ENCODE measurements at regions not wholly inside any gene's neighbourhood (a gene's known extent, or its start where the extent isn't known, plus 50 kb on each side); places are given as distances from the start of the nearest gene placed in this dataset.

DNA sequence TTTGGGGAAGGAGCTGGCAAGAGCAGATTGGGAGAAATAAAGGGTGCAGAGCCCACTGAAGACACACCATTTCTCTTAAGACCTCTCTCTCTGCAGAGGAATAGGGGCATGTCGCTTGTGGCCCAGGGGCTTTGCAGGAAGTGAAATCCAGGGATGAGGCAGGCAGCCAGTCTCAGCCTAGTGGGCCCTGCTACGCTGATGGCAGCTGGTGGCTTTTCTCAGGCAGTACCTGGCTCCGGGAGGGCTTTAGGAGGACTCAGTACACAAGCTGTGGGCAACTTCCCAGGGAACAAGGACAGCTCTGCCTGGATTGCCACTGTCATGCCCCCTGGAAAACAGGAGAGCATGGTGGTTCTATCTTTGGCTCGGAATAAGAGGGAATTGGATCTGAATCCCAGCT, 76.2 kb upstream of the NEURL1B start:
- DNase-seq: no peak
- H3K4me3 ChIP-seq: no peak overlapping the region
- H3K9me3 ChIP-seq: no peaks in the 10 kb centered on the region
- H3K4me1 ChIP-seq: no peaks in the 10 kb centered on the region
- intact Hi-C loops (cut with DNase I; ENCODE audit: low total_unique reads): loop anchor here (10.0 kb wide), 1 partner anchor 70 kb away; no protein-coding TSS in a partner anchor
- H3K36me3 ChIP-seq: no peaks in the 10 kb centered on the region
- no peak overlapping the region for H3K27ac ChIP-seq
- TF ChIP-seq, protein P1, sequence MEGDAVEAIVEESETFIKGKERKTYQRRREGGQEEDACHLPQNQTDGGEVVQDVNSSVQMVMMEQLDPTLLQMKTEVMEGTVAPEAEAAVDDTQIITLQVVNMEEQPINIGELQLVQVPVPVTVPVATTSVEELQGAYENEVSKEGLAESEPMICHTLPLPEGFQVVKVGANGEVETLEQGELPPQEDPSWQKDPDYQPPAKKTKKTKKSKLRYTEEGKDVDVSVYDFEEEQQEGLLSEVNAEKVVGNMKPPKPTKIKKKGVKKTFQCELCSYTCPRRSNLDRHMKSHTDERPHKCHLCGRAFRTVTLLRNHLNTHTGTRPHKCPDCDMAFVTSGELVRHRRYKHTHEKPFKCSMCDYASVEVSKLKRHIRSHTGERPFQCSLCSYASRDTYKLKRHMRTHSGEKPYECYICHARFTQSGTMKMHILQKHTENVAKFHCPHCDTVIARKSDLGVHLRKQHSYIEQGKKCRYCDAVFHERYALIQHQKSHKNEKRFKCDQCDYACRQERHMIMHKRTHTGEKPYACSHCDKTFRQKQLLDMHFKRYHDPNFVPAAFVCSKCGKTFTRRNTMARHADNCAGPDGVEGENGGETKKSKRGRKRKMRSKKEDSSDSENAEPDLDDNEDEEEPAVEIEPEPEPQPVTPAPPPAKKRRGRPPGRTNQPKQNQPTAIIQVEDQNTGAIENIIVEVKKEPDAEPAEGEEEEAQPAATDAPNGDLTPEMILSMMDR (IDR thresholded peaks at IDR 0.05): no peak
- no peaks in the 10 kb centered on the region for H3K27me3 ChIP-seq

DNA sequence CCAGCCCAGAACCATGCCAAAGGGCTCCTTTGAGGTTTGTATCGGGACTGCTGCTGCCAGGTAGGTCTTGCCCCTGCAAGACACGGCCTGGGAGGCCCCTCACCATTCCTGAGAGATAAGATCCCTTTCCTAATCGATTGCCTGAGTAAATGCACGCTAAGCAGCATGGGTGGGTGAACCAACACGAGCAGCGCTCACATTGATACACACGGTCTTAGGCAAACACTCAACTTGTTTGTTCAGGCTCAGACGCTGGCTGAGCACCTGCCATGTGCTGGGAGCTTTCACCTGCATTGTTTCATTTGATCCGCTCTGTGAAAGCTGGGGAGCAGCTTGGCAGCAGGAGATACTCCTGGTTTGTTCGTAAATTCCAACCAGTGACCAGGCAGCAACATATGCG, 76.9 kb upstream of the NEURL1B start:
- DNase-seq: no peak
- H3K27ac ChIP-seq: no peak overlapping the region

DNA sequence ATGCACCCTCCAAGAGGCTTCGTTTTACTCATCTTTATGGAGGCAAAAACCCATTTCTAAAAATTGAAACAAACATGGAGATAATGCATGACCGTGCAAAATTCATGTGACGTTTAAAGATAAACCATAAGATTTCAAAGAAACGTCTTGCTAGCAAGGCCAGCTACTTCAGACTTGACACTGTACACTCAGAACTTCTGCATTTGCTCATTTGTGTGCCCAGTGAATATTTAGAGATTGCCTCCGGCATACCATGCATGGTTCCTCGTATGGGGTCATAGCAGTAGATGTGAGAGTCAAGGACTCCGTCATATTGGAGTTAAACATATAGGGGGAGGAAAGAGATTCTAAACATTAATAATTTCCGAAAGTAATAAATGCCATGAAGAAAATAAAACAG, 78.6 kb upstream of the NEURL1B start:
- TF ChIP-seq, protein P1 (IDR thresholded peaks at IDR 0.05): no peak
- intact Hi-C loops (cut with DNase I; ENCODE audit: low total_unique reads): loop anchor here (10.0 kb wide), 1 partner anchor 72 kb away; no protein-coding TSS in a partner anchor
- no peaks in the 10 kb centered on the region for H3K27me3 ChIP-seq
- DNase-seq: no peak
- H3K4me3 ChIP-seq: no peak overlapping the region
- no peaks in the 10 kb centered on the region for H3K36me3 ChIP-seq
- H3K9me3 ChIP-seq: no peaks in the 10 kb centered on the region
- H3K27ac ChIP-seq: no peak overlapping the region
- peaks cover 0 to 12% (median 6%) of the 10 kb centered on the region in 4 donors for H3K4me1 ChIP-seq

More for the DNA sequence above, 76.9 kb upstream of the NEURL1B start:
- no peaks in the 10 kb centered on the region for H3K36me3 ChIP-seq
- no peaks in the 10 kb centered on the region for H3K27me3 ChIP-seq
- no peak overlapping the region for H3K4me3 ChIP-seq
- TF ChIP-seq, protein P1 (IDR thresholded peaks at IDR 0.05): no peak
- intact Hi-C loops (cut with DNase I; ENCODE audit: low total_unique reads): loop anchor here (10.0 kb wide), 1 partner anchor 71 kb away; no protein-coding TSS in a partner anchor
- H3K4me1 ChIP-seq: peaks cover 0 to 2% (median 0%) of the 10 kb centered on the region in 4 donors
- H3K9me3 ChIP-seq: no peaks in the 10 kb centered on the region

DNA sequence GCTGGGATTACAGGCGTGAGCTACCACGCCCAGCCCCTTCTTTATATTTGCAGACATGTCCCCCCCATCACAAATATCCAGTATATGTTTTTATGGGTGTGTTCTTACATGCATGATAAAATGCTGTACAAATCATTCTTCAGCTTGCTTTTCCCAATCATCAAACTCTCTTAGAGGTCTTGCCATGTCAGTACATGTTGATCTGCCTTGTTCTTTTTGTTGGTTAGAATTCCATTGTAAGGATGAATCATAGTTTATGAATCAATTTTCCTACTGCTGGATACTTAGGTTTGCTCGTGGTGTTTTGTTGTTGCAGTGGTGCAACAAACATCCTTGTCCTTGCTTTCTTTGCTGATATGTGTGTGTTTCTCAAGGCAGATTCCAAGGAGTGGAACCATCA, 79.9 kb upstream of the NEURL1B start:
- no peak for DNase-seq
- no peaks in the 10 kb centered on the region for H3K36me3 ChIP-seq
- peaks cover 0 to 12% (median 6%) of the 10 kb centered on the region in 4 donors for H3K4me1 ChIP-seq
- TF ChIP-seq, protein P1 (IDR thresholded peaks at IDR 0.05): no peak
- no peak overlapping the region for H3K27ac ChIP-seq
- H3K4me3 ChIP-seq: no peak overlapping the region
- intact Hi-C loops (cut with DNase I; ENCODE audit: low total_unique reads): loop anchor here (10.0 kb wide), 1 partner anchor 74 kb away; no protein-coding TSS in a partner anchor
- no peaks in the 10 kb centered on the region for H3K27me3 ChIP-seq
- H3K9me3 ChIP-seq: no peaks in the 10 kb centered on the region

DNA sequence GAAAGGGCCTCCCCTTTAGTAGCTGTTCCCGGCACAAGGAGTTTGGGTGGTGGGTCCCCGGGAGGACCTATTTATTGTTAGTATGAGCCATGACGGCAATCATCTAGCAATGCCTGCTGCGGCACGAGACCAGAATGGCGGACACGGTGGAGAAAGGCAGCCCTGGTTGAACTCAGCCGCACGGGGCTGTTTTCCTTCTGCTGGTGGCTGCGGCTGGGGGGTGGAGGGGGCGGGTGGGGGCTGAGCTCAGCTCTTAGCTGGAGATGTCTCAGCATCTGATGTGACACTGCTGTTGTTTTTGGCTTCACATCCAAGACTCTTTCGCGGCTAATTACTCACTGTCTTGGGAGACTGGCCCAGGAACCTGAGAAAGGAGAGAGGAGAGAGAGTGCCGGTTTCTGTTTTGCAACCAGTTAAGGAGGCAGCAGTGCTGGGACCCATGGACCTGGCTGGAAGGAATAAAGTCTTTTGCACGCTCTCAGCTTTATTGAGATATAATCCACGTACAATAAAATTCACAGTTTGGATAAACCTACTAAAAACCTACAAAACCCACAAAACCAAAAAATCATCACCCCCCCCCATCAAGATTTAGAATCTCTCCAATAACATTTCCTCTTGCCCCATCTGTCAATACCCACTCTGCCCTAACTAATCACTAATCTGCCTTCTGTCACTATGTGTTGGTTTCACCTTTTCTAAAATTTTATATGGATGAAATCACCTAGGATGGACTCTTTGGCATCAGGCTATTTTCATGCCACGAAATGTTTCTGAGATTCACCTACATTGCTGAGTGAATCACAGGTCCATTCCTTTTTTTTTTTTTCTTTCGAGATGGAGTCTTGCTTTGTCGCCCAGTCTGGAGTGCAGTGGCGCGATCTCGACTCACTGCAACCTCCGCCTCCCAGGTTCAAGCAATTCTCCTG, 81.8 kb upstream of the NEURL1B start:
- Histone ChIP-seq H3K4me3 (peak overlapping the region; percentile 43 to 48), H3K9me3 (no peaks in the 10 kb centered on the region), H3K27ac (peak overlapping the region; percentile 26 to 51), H3K36me3 (no peaks in the 10 kb centered on the region), H3K27me3 (peaks cover 0 to under 1% of the 10 kb centered on the region in 2 donors), H3K4me1 (peaks cover 0 to 12% (median 6%) of the 10 kb centered on the region in 4 donors)
- TF ChIP-seq, protein P1 (IDR thresholded peaks at IDR 0.05): no peak
- DNase-seq: peak in 1 of 2 donors; percentile 38
- intact Hi-C loops (cut with DNase I; ENCODE audit: low total_unique reads): no loop called here
